IPS-NIHi11 (cell line): ENCODE measurements at regions not wholly inside any gene's neighbourhood (a gene's known extent, or its start where the extent isn't known, plus 50 kb on each side); places are given as distances from the start of the nearest gene placed in this dataset.
"Not testable (repeated sequence)": the region's sequence is repeated elsewhere in the genome, so short reads cannot be mapped to it uniquely, and the experiment has no call there.

ENCODE experiments used
- DNase-seq: peaks from one replicate; pipeline ENCODE4 v3.0.0; 2012; ENCODE audit warnings: mixed read lengths, low spot score

- no peak for DNase-seq
Observed at GRCh38 chr7:4319280-4319679, 362.8 kb upstream of the FOXK1 start.

GRCh38 chr7:4325732-4326131 is 356.4 kb upstream of the FOXK1 start:
- DNase-seq = no peak

GRCh38 chr7:4331711-4332110 is 350.4 kb upstream of the FOXK1 start:
- DNase-seq = no peak

- no peak for DNase-seq
Observed at GRCh38 chr7:4338556-4338955, 343.5 kb upstream of the FOXK1 start.

GRCh38 chr7:4343272-4344247 is 338.5 kb upstream of the FOXK1 start:
- no peak for DNase-seq

- no peak for DNase-seq
Observed at GRCh38 chr7:4345004-4345403, 337.1 kb upstream of the FOXK1 start.

GRCh38 chr7:4352069-4352468 is 330.0 kb upstream of the FOXK1 start:
- DNase-seq = no peak

- DNase-seq = no peak
Observed at GRCh38 chr7:4361774-4362173, 320.3 kb upstream of the FOXK1 start.

- no peak for DNase-seq
Observed at GRCh38 chr7:4383584-4383983, 298.5 kb upstream of the FOXK1 start.

GRCh38 chr7:4386190-4386589 is 295.9 kb upstream of the FOXK1 start:
- no peak for DNase-seq

GRCh38 chr7:4391103-4391502 is 291.0 kb upstream of the FOXK1 start:
- not testable (repeated sequence) for DNase-seq

- DNase-seq = no peak
Observed at GRCh38 chr7:4394736-4395135, 287.4 kb upstream of the FOXK1 start.

- DNase-seq = no peak
Observed at GRCh38 chr7:4399121-4399520, 283.0 kb upstream of the FOXK1 start.

- DNase-seq = no peak
Observed at GRCh38 chr7:4399596-4399995, 282.5 kb upstream of the FOXK1 start.

- no peak for DNase-seq
Observed at GRCh38 chr7:4406288-4407058, 275.6 kb upstream of the FOXK1 start.

GRCh38 chr7:4409946-4410345 is 272.1 kb upstream of the FOXK1 start:
- no peak for DNase-seq

GRCh38 chr7:4416396-4417056 is 265.6 kb upstream of the FOXK1 start:
- no peak for DNase-seq

GRCh38 chr7:4428526-4428925 is 253.6 kb upstream of the FOXK1 start:
- no peak for DNase-seq

- no peak for DNase-seq
Observed at GRCh38 chr7:4430227-4430626, 251.9 kb upstream of the FOXK1 start.

- no peak for DNase-seq
Observed at GRCh38 chr7:4434306-4434705, 247.8 kb upstream of the FOXK1 start.

- no peak for DNase-seq
Observed at GRCh38 chr7:4436361-4436895, 245.7 kb upstream of the FOXK1 start.

GRCh38 chr7:4436936-4437335 is 245.2 kb upstream of the FOXK1 start:
- DNase-seq = no peak
